Neural progenitor cell (in vitro differentiated cells): ENCODE measurements at regions not wholly inside any gene's neighbourhood (a gene's known extent, or its start where the extent isn't known, plus 50 kb on each side); places are given as distances from the start of the nearest gene placed in this dataset.

Source experiments
- DNase-seq: peaks from one replicate; pipeline ENCODE4 v3.0.0-alpha.2; 2016; ENCODE audit warnings: low spot score
- H2AFZ ChIP-seq: fragments of 200-600 bp; sonication (generic); replicated peaks from 2 replicates; pipeline ENCODE4 v1.6.1; 2016; ENCODE audit warnings: antibody characterized with exemption
- H3F3A ChIP-seq: fragments of 200-600 bp; sonication (generic); 2 replicates; pipeline ENCODE4 v1.6.1; 2016; ENCODE audit warnings: antibody characterized with exemption, low read depth
- H3K27ac ChIP-seq: fragments of 200-600 bp; sonication (generic); 2 replicates; pipeline ENCODE4 v1.5.1; 2016; ENCODE audit warnings: mild to moderate bottlenecking
- H3K27me3 ChIP-seq: fragments of 200-600 bp; sonication (generic); 2 replicates; pipeline ENCODE4 v1.6.1; 2016; ENCODE audit warnings: mild to moderate bottlenecking, moderate library complexity
- H3K36me3 ChIP-seq: fragments of 200-600 bp; sonication (generic); 2 replicates; pipeline ENCODE4 v1.5.1; 2016
- H3K4me1 ChIP-seq: fragments of 200-600 bp; sonication (generic); 2 replicates; pipeline ENCODE4 v1.6.1; 2016; ENCODE audit warnings: mixed run types
- H3K4me2 ChIP-seq: fragments of 200-600 bp; sonication (generic); 2 replicates; pipeline ENCODE4 v1.6.1; 2016
- H3K4me3 ChIP-seq: fragments of 200-600 bp; sonication (generic); 2 replicates; pipeline ENCODE4 v1.5.1; 2016
- H3K79me2 ChIP-seq: fragments of 200-600 bp; sonication (generic); 2 replicates; pipeline ENCODE4 v1.6.1; 2016; ENCODE audit warnings: low read depth
- H3K9ac ChIP-seq: fragments of 200-600 bp; sonication (generic); 2 replicates; pipeline ENCODE4 v1.6.1; 2016
- H3K9me3 ChIP-seq: fragments of 200-600 bp; sonication (generic); 2 replicates; pipeline ENCODE4 v1.5.1; 2016; ENCODE audit warnings: low read depth
- H4K20me1 ChIP-seq: fragments of 200-600 bp; sonication (generic); 2 replicates; pipeline ENCODE4 v1.6.1; 2016; ENCODE audit warnings: low read depth
- H3K27ac Mint-ChIP-seq: 3 replicates; pipeline ENCODE4 v1.8.0; 2021; ENCODE audit warnings: mixed read lengths
- H3K27me3 Mint-ChIP-seq: 2 replicates; pipeline ENCODE4 v1.8.0; 2022; ENCODE audit warnings: low read depth, mild to moderate bottlenecking, inconsistent platforms, moderate library complexity, mixed read lengths; ENCODE audit not compliant: insufficient read depth
- H3K36me3 Mint-ChIP-seq: 3 replicates; pipeline ENCODE4 v1.8.0; 2021; ENCODE audit warnings: mixed read lengths
- H3K4me1 Mint-ChIP-seq: 3 replicates; pipeline ENCODE4 v1.8.0; 2021; ENCODE audit warnings: mixed read lengths
- H3K4me3 Mint-ChIP-seq: 3 replicates; pipeline ENCODE4 v1.8.0; 2021; ENCODE audit warnings: mild to moderate bottlenecking, moderate library complexity, mixed read lengths
- H3K9me3 Mint-ChIP-seq: 3 replicates; pipeline ENCODE4 v1.8.0; 2020; ENCODE audit warnings: mixed read lengths
- EZH2 ChIP-seq: fragments of 200-600 bp; sonication (generic); IDR thresholded peaks from 2 replicates; pipeline ENCODE4 v1.6.1; 2017; ENCODE audit warnings: antibody characterized with exemption, mild to moderate bottlenecking, moderate library complexity
- EZH2phosphoT487 ChIP-seq: fragments of 200-600 bp; sonication (generic); IDR thresholded peaks from 2 replicates; pipeline ENCODE4 v1.6.1; 2017; ENCODE audit warnings: antibody characterized with exemption
- TF ChIP-seq, protein P1 (sequence below): fragments of 200-600 bp; sonication (generic); IDR thresholded peaks from 2 replicates; pipeline ENCODE4 v1.5.1; 2017; ENCODE audit warnings: antibody characterized with exemption, mild to moderate bottlenecking

DNA sequence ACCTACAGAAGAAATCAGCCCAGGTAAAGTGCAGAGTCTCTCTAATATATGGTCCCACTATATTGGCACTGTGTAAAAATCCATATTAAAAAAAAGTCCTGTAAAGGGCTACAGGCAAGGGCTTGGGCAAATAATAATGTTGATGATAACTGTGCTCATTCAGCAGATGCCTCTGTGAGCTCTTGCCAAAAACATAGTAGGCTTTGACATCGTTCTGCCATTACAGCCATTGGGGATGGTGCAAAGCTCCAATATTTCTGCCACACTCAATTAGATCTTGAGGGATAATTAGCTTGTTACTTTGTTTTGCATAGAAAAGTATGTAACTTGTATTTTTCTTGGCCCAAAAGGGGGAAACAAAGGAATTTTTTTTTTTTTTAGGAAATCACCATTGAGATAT, 645.5 kb upstream of the FAM241A start:
- H3K27ac Mint-ChIP-seq: no peak overlapping the region
- Histone ChIP-seq H4K20me1 (no peaks in the 10 kb centered on the region), H3K36me3 (no peaks in the 10 kb centered on the region), H3F3A (no peaks in the 10 kb centered on the region), H3K4me2 (no peak overlapping the region), H3K4me3 (no peak overlapping the region), H3K9ac (no peak overlapping the region), H3K9me3 (no peaks in the 10 kb centered on the region), H3K4me1 (no peaks in the 10 kb centered on the region), H2AFZ (no peak overlapping the region), H3K27me3 (no peaks in the 10 kb centered on the region), H3K79me2 (no peaks in the 10 kb centered on the region), H3K27ac (no peak overlapping the region)
- H3K36me3 Mint-ChIP-seq: no peaks in the 10 kb centered on the region
- H3K27me3 Mint-ChIP-seq: no peaks in the 10 kb centered on the region
- TF ChIP-seq, protein P1, sequence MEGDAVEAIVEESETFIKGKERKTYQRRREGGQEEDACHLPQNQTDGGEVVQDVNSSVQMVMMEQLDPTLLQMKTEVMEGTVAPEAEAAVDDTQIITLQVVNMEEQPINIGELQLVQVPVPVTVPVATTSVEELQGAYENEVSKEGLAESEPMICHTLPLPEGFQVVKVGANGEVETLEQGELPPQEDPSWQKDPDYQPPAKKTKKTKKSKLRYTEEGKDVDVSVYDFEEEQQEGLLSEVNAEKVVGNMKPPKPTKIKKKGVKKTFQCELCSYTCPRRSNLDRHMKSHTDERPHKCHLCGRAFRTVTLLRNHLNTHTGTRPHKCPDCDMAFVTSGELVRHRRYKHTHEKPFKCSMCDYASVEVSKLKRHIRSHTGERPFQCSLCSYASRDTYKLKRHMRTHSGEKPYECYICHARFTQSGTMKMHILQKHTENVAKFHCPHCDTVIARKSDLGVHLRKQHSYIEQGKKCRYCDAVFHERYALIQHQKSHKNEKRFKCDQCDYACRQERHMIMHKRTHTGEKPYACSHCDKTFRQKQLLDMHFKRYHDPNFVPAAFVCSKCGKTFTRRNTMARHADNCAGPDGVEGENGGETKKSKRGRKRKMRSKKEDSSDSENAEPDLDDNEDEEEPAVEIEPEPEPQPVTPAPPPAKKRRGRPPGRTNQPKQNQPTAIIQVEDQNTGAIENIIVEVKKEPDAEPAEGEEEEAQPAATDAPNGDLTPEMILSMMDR: no peak
- no peak for TF ChIP-seq EZH2
- no peak for TF ChIP-seq EZH2phosphoT487
- no peak overlapping the region for H3K4me3 Mint-ChIP-seq
- no peaks in the 10 kb centered on the region for H3K9me3 Mint-ChIP-seq
- DNase-seq: no peak
- H3K4me1 Mint-ChIP-seq: no peaks in the 10 kb centered on the region

DNA sequence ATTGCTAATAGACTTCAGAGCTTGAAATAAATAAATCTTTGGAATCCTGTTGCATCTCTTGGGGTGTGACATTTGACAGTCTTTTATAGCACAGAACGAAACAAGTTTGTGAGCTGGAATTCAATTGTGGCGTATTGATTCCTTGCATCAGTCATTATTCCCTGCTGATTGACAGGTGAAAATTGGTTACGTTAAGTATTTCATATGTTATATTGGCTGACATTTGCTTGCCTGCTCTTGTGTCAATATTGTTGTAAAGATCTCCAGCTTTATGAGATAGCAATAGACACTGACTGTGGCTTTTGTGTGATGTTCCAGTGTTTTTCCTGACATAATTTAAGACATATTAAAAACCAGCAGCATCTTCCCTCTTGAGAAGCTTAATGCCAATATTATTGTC, 644.4 kb upstream of the FAM241A start:
- H3K27ac Mint-ChIP-seq: no peak overlapping the region
- no peak overlapping the region for H3K9ac ChIP-seq
- no peaks in the 10 kb centered on the region for H3K27me3 Mint-ChIP-seq
- no peak overlapping the region for H3K4me2 ChIP-seq
- H3K4me1 Mint-ChIP-seq: no peaks in the 10 kb centered on the region
- no peak overlapping the region for H3K4me3 Mint-ChIP-seq
- no peaks in the 10 kb centered on the region for H3K36me3 ChIP-seq
- H2AFZ ChIP-seq: no peak overlapping the region
- no peaks in the 10 kb centered on the region for H3K79me2 ChIP-seq
- TF ChIP-seq, protein P1: no peak
- TF ChIP-seq EZH2phosphoT487 (no peak), EZH2 (no peak)
- H3K27me3 ChIP-seq: no peaks in the 10 kb centered on the region
- H3K27ac ChIP-seq: no peak overlapping the region
- no peaks in the 10 kb centered on the region for H3K9me3 Mint-ChIP-seq
- H4K20me1 ChIP-seq: no peaks in the 10 kb centered on the region
- H3F3A ChIP-seq: no peaks in the 10 kb centered on the region
- no peak for DNase-seq
- no peaks in the 10 kb centered on the region for H3K9me3 ChIP-seq
- no peaks in the 10 kb centered on the region for H3K4me1 ChIP-seq
- H3K4me3 ChIP-seq: no peak overlapping the region
- no peaks in the 10 kb centered on the region for H3K36me3 Mint-ChIP-seq

DNA sequence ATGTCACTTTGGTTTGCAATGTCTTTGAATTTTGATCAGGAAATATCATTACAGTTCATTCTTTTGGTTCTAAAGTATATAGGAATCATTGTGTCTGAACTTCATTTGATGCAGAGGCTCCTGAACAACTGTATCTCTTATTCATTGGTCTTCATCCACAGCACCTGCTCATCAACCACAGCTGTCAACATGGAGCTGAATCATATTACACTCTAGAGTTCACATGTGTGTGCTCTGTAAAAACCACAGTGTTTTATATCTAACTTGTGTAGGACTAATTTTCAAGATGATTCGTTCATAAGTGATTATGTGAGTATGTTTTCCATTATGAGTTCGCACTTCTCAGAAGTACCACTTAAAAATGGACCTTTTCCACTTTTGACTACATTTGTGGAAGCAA, 643.3 kb upstream of the FAM241A start:
- H3K9me3 Mint-ChIP-seq: no peaks in the 10 kb centered on the region
- Histone ChIP-seq H3F3A (no peaks in the 10 kb centered on the region), H3K4me3 (no peak overlapping the region), H3K9ac (no peak overlapping the region), H2AFZ (no peak overlapping the region), H3K4me2 (no peak overlapping the region), H3K36me3 (no peaks in the 10 kb centered on the region), H3K4me1 (no peaks in the 10 kb centered on the region), H4K20me1 (no peaks in the 10 kb centered on the region), H3K27me3 (no peaks in the 10 kb centered on the region), H3K9me3 (no peaks in the 10 kb centered on the region), H3K27ac (no peak overlapping the region), H3K79me2 (no peaks in the 10 kb centered on the region)
- TF ChIP-seq, protein P1: no peak
- no peak for TF ChIP-seq EZH2
- no peak for TF ChIP-seq EZH2phosphoT487
- no peaks in the 10 kb centered on the region for H3K36me3 Mint-ChIP-seq
- DNase-seq: no peak
- H3K4me1 Mint-ChIP-seq: no peaks in the 10 kb centered on the region
- H3K27me3 Mint-ChIP-seq: no peaks in the 10 kb centered on the region
- H3K4me3 Mint-ChIP-seq: no peak overlapping the region
- H3K27ac Mint-ChIP-seq: no peak overlapping the region

DNA sequence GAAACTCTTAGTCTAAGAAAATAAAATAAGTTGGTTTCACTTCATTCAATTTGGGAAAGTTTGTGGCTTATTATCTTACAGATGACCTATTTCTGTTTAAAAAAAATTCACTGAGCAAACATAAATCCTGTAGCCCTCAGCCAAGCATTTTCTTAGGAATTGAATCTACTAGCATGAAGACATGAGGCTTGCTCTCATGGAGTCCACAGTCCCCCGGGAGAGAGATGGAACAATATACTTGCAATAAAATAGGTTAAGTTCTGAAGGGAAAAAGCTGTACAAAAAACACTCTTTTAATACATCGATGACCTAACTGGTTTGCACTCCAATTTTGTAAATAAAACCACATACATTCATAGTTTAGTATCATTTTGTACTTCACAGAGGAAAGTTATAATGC, 642.6 kb upstream of the FAM241A start:
- H3K79me2 ChIP-seq: no peaks in the 10 kb centered on the region
- H3K36me3 ChIP-seq: no peaks in the 10 kb centered on the region
- no peaks in the 10 kb centered on the region for H3K27me3 ChIP-seq
- Mint-ChIP-seq H3K9me3 (no peaks in the 10 kb centered on the region), H3K27ac (no peak overlapping the region), H3K4me1 (no peaks in the 10 kb centered on the region), H3K36me3 (no peaks in the 10 kb centered on the region), H3K27me3 (no peaks in the 10 kb centered on the region), H3K4me3 (no peak overlapping the region)
- no peak overlapping the region for H2AFZ ChIP-seq
- no peaks in the 10 kb centered on the region for H3K4me1 ChIP-seq
- no peak overlapping the region for H3K4me3 ChIP-seq
- H4K20me1 ChIP-seq: no peaks in the 10 kb centered on the region
- no peak overlapping the region for H3K9ac ChIP-seq
- no peaks in the 10 kb centered on the region for H3F3A ChIP-seq
- TF ChIP-seq EZH2phosphoT487 (no peak), EZH2 (no peak)
- TF ChIP-seq, protein P1: no peak
- no peak overlapping the region for H3K4me2 ChIP-seq
- no peak overlapping the region for H3K27ac ChIP-seq
- no peaks in the 10 kb centered on the region for H3K9me3 ChIP-seq
- no peak for DNase-seq
